CD4-positive, alpha-beta T cell (primary cell): ENCODE measurements at regions not wholly inside any gene's neighbourhood (a gene's known extent, or its start where the extent isn't known, plus 50 kb on each side); places are given as distances from the start of the nearest gene placed in this dataset.

ENCODE experiments used
- ATAC-seq: fragments of 200-7000 bp; cut with Tn5 transposase; one replicate; pipeline ENCODE4 v1.10.0; 2022; ENCODE audit warnings: mild to moderate bottlenecking; ENCODE audit not compliant: poor library complexity
- CTCF ChIA-PET: fragments of 350-600 bp; sonication (Branson Sonifier 250); formaldehyde crosslinking; loops from one replicate; lab custom pipeline; 2021; ENCODE audit warnings: antibody characterized with exemption, inconsistent platforms; lab: Charles Lee
- POLR2A ChIA-PET: fragments of 350-600 bp; sonication (Branson Sonifier 250); formaldehyde crosslinking; loops from one replicate; lab custom pipeline; 2021; ENCODE audit warnings: antibody characterized with exemption, inconsistent platforms; lab: Charles Lee
- DNase-seq, 14 experiments: peaks; one replicate each; pipeline ENCODE4 v3.0.0-alpha.2; 2013 to 2020; ENCODE audit warnings: mixed read lengths in 2 of 14
- H3K27ac ChIP-seq, 2 donors: one replicate each; pipeline versions ENCODE4 v1.5.1 to v1.7.0; 2013; ENCODE audit warnings: low read length in 2 of 2, low read depth in 1 of 2, mild to moderate bottlenecking in 1 of 2
- H3K27me3 ChIP-seq, 2 experiments: 1 replicate in 1 of 2; 2 replicates in 1 of 2; pipeline versions ENCODE4 v1.6.1 to v1.7.0; 2013; ENCODE audit warnings: low read length in 2 of 2, control low read depth in 1 of 2, mild to moderate bottlenecking in 1 of 2, moderate library complexity in 1 of 2; ENCODE audit not compliant: insufficient read depth in 2 of 2, control insufficient read depth in 1 of 2
- H3K36me3 ChIP-seq: one replicate; pipeline ENCODE4 v1.6.1; 2013; ENCODE audit warnings: low read length, control low read depth; ENCODE audit not compliant: insufficient read depth
- H3K4me1 ChIP-seq: one replicate; pipeline ENCODE4 v1.6.1; 2013; ENCODE audit warnings: low read length, control low read depth; ENCODE audit not compliant: insufficient read depth
- H3K4me3 ChIP-seq: one replicate; pipeline ENCODE4 v1.5.1; 2013; ENCODE audit warnings: mild to moderate bottlenecking, low read length, moderate library complexity
- H3K9me3 ChIP-seq, 2 experiments: 1 replicate in 1 of 2; 2 replicates in 1 of 2; pipeline versions ENCODE4 v1.6.1 to v1.7.0; 2013; ENCODE audit warnings: low read length in 2 of 2, mild to moderate bottlenecking in 2 of 2, control low read depth in 1 of 2, moderate library complexity in 1 of 2; ENCODE audit not compliant: control insufficient read depth in 1 of 2, insufficient read depth in 1 of 2
- H3K27ac Mint-ChIP-seq: one replicate; pipeline ENCODE4 v1.8.0; 2020; ENCODE audit warnings: mixed read lengths
- H3K27me3 Mint-ChIP-seq: one replicate; pipeline ENCODE4 v1.8.0; 2021; ENCODE audit warnings: mixed read lengths
- H3K36me3 Mint-ChIP-seq: one replicate; pipeline ENCODE4 v1.8.0; 2021; ENCODE audit warnings: low read depth, mixed read lengths
- H3K4me1 Mint-ChIP-seq: one replicate; pipeline ENCODE4 v1.8.0; 2021; ENCODE audit warnings: low read depth, mixed read lengths
- H3K4me3 Mint-ChIP-seq: one replicate; pipeline ENCODE4 v1.8.0; 2020; ENCODE audit warnings: mild to moderate bottlenecking, mixed read lengths
- H3K9me3 Mint-ChIP-seq: one replicate; pipeline ENCODE4 v1.8.0; 2020; ENCODE audit warnings: mixed read lengths
- CTCF ChIP-seq: fragments of 200-600 bp; IDR thresholded peaks from one replicate; pipeline ENCODE4 v1.8.0; 2022; ENCODE audit warnings: antibody characterized with exemption, mild to moderate bottlenecking
- intact Hi-C, 2 experiments: fragments of 100-400 bp; cut with DNase I in 1 of 2; cut with micrococcal nuclease in 1 of 2; formaldehyde crosslinking; loops; one replicate each; pipeline versions ENCODE4 v1.15.1 to v1.9.0; 2023 to 2025; cut with DNase I, micrococcal nuclease

- peak in 5 of 14 experiments; percentile 6 to 21 (median 10) for DNase-seq
Observed at GRCh38 chr3:41002104-41002503, 197.2 kb upstream of the CTNNB1 start.

GRCh38 chr3:41007399-41007798 is 191.9 kb upstream of the CTNNB1 start:
- no peak for DNase-seq
- H3K4me1 Mint-ChIP-seq, result peaks cover 4% of the 10 kb centered on the region
- CTCF ChIA-PET, result no interaction called here
- ATAC-seq, result no peak
- peaks cover 0 to 9% of the 10 kb centered on the region in 2 experiments for H3K9me3 ChIP-seq
- no peaks in the 10 kb centered on the region for H3K27me3 ChIP-seq
- POLR2A ChIA-PET, result no interaction called here
- no peaks in the 10 kb centered on the region for H3K27me3 Mint-ChIP-seq
- no peak for TF ChIP-seq CTCF
- peaks cover 2% of the 10 kb centered on the region for H3K4me1 ChIP-seq
- H3K27ac ChIP-seq, result no peak overlapping the region
- intact Hi-C loops, result no loop called here
- H3K4me3 ChIP-seq, result no peak overlapping the region
- no peak overlapping the region for H3K27ac Mint-ChIP-seq
- no peak overlapping the region for H3K4me3 Mint-ChIP-seq
- H3K36me3 Mint-ChIP-seq, result no peaks in the 10 kb centered on the region
- H3K36me3 ChIP-seq, result no peaks in the 10 kb centered on the region
- H3K9me3 Mint-ChIP-seq, result peaks cover 4% of the 10 kb centered on the region

More at GRCh38 chr3:41002104-41002503, 197.2 kb upstream of the CTNNB1 start:
- Histone ChIP-seq H3K4me1 (peaks cover 10% of the 10 kb centered on the region), H3K27ac (no peak overlapping the region), H3K9me3 (no peaks in the 10 kb centered on the region), H3K27me3 (no peaks in the 10 kb centered on the region), H3K36me3 (no peaks in the 10 kb centered on the region), H3K4me3 (no peak overlapping the region)
- POLR2A ChIA-PET, result interaction anchor here (1.2 to 1.3 kb wide), 2 partner anchors 16 to 197 kb away, joined by 4 to 5 read pairs; partner anchors contain the start of gene CTNNB1
- H3K27me3 Mint-ChIP-seq, result no peaks in the 10 kb centered on the region
- CTCF ChIA-PET, result no interaction called here
- no peaks in the 10 kb centered on the region for H3K36me3 Mint-ChIP-seq
- H3K4me1 Mint-ChIP-seq, result peaks cover 14% of the 10 kb centered on the region
- TF ChIP-seq CTCF, result no peak
- intact Hi-C loops, result no loop called here
- peak overlapping the region; percentile 58 for H3K27ac Mint-ChIP-seq
- H3K4me3 Mint-ChIP-seq, result peak overlapping the region; percentile 5
- peak; percentile 63 for ATAC-seq
- no peaks in the 10 kb centered on the region for H3K9me3 Mint-ChIP-seq

- DNase-seq (no peak), ATAC-seq (no peak)
- no peaks in the 10 kb centered on the region for H3K36me3 Mint-ChIP-seq
- no peaks in the 10 kb centered on the region for H3K4me1 ChIP-seq
- no peak for TF ChIP-seq CTCF
- ChIA-PET CTCF (no interaction called here), POLR2A (no interaction called here)
- H3K9me3 ChIP-seq, result peaks cover 0 to 9% of the 10 kb centered on the region in 2 experiments
- peaks cover 4% of the 10 kb centered on the region for H3K9me3 Mint-ChIP-seq
- H3K27ac ChIP-seq, result no peak overlapping the region
- no peak overlapping the region for H3K4me3 Mint-ChIP-seq
- peaks cover 14% of the 10 kb centered on the region for H3K27me3 Mint-ChIP-seq
- no peaks in the 10 kb centered on the region for H3K4me1 Mint-ChIP-seq
- no peak overlapping the region for H3K27ac Mint-ChIP-seq
- intact Hi-C loops, result no loop called here
- no peaks in the 10 kb centered on the region for H3K36me3 ChIP-seq
- peaks cover 0 to 2% of the 10 kb centered on the region in 2 experiments for H3K27me3 ChIP-seq
- no peak overlapping the region for H3K4me3 ChIP-seq
Observed at GRCh38 chr3:41011854-41012253, 187.5 kb upstream of the CTNNB1 start.
